ENCODE measurements at regions not wholly inside any gene's neighbourhood (a gene's known extent, or its start where the extent isn't known, plus 50 kb on each side); places are given as distances from the start of the nearest gene placed in this dataset.

GRCh38 chr14:58730792-58731464, 93.2 kb downstream of the DACT1 start:
- no peak overlapping the region for H3K27ac ChIP-seq (ENCODE audit: low read depth, low read length)
- H3K36me3 ChIP-seq (ENCODE audit: control insufficient read depth, insufficient read depth, low read length): no peaks in the 10 kb centered on the region
- H3K4me1 ChIP-seq (ENCODE audit: control insufficient read depth, insufficient read depth, low read length): no peaks in the 10 kb centered on the region
- no peak overlapping the region for H3K9ac ChIP-seq (ENCODE audit: low read depth, low read length)
- H3K9me3 ChIP-seq (ENCODE audit: control insufficient read depth, insufficient read depth, low read length): no peaks in the 10 kb centered on the region
- no peaks in the 10 kb centered on the region for H3K27me3 ChIP-seq (ENCODE audit: control insufficient read depth, insufficient read depth, low read length)
- H3K4me3 ChIP-seq (ENCODE audit: low read depth, low read length): no peak overlapping the region

- no peaks in the 10 kb centered on the region for H3K4me1 ChIP-seq (ENCODE audit: control insufficient read depth, insufficient read depth, low read length)
- no peaks in the 10 kb centered on the region for H3K9me3 ChIP-seq (ENCODE audit: control insufficient read depth, insufficient read depth, low read length)
- H3K27me3 ChIP-seq (ENCODE audit: control insufficient read depth, insufficient read depth, low read length): no peaks in the 10 kb centered on the region
- no peaks in the 10 kb centered on the region for H3K36me3 ChIP-seq (ENCODE audit: control insufficient read depth, insufficient read depth, low read length)
- no peak overlapping the region for H3K9ac ChIP-seq (ENCODE audit: low read depth, low read length)
- H3K4me3 ChIP-seq (ENCODE audit: low read depth, low read length): no peak overlapping the region
- no peak overlapping the region for H3K27ac ChIP-seq (ENCODE audit: low read depth, low read length)
Measured at GRCh38 chr14:58731465-58732293, 93.9 kb downstream of the DACT1 start.

- Histone ChIP-seq H3K27me3 (ENCODE audit: control insufficient read depth, insufficient read depth, low read length) (no peaks in the 10 kb centered on the region), H3K9ac (ENCODE audit: low read depth, low read length) (no peak overlapping the region), H3K4me1 (ENCODE audit: control insufficient read depth, insufficient read depth, low read length) (no peaks in the 10 kb centered on the region), H3K9me3 (ENCODE audit: control insufficient read depth, insufficient read depth, low read length) (no peaks in the 10 kb centered on the region), H3K36me3 (ENCODE audit: control insufficient read depth, insufficient read depth, low read length) (no peaks in the 10 kb centered on the region), H3K4me3 (ENCODE audit: low read depth, low read length) (no peak overlapping the region), H3K27ac (ENCODE audit: low read depth, low read length) (no peak overlapping the region)
Measured at GRCh38 chr14:58732387-58732786, 94.6 kb downstream of the DACT1 start.

GRCh38 chr14:58733451-58734208, 95.9 kb downstream of the DACT1 start:
- H3K27me3 ChIP-seq (ENCODE audit: control insufficient read depth, insufficient read depth, low read length): no peaks in the 10 kb centered on the region
- H3K4me3 ChIP-seq (ENCODE audit: low read depth, low read length): no peak overlapping the region
- H3K27ac ChIP-seq (ENCODE audit: low read depth, low read length): no peak overlapping the region
- no peak overlapping the region for H3K9ac ChIP-seq (ENCODE audit: low read depth, low read length)
- H3K4me1 ChIP-seq (ENCODE audit: control insufficient read depth, insufficient read depth, low read length): no peaks in the 10 kb centered on the region
- no peaks in the 10 kb centered on the region for H3K9me3 ChIP-seq (ENCODE audit: control insufficient read depth, insufficient read depth, low read length)
- H3K36me3 ChIP-seq (ENCODE audit: control insufficient read depth, insufficient read depth, low read length): no peaks in the 10 kb centered on the region

- Histone ChIP-seq H3K9ac (ENCODE audit: low read depth, low read length) (no peak overlapping the region), H3K9me3 (ENCODE audit: control insufficient read depth, insufficient read depth, low read length) (no peaks in the 10 kb centered on the region), H3K27me3 (ENCODE audit: control insufficient read depth, insufficient read depth, low read length) (no peaks in the 10 kb centered on the region), H3K4me1 (ENCODE audit: control insufficient read depth, insufficient read depth, low read length) (no peaks in the 10 kb centered on the region), H3K27ac (ENCODE audit: low read depth, low read length) (no peak overlapping the region), H3K36me3 (ENCODE audit: control insufficient read depth, insufficient read depth, low read length) (no peaks in the 10 kb centered on the region), H3K4me3 (ENCODE audit: low read depth, low read length) (no peak overlapping the region)
Measured at GRCh38 chr14:58735596-58735995, 97.8 kb downstream of the DACT1 start.

GRCh38 chr14:58736606-58737005, 98.8 kb downstream of the DACT1 start:
- Histone ChIP-seq H3K9me3 (ENCODE audit: control insufficient read depth, insufficient read depth, low read length) (no peaks in the 10 kb centered on the region), H3K36me3 (ENCODE audit: control insufficient read depth, insufficient read depth, low read length) (no peaks in the 10 kb centered on the region), H3K9ac (ENCODE audit: low read depth, low read length) (no peak overlapping the region), H3K27me3 (ENCODE audit: control insufficient read depth, insufficient read depth, low read length) (no peaks in the 10 kb centered on the region), H3K27ac (ENCODE audit: low read depth, low read length) (no peak overlapping the region), H3K4me3 (ENCODE audit: low read depth, low read length) (no peak overlapping the region), H3K4me1 (ENCODE audit: control insufficient read depth, insufficient read depth, low read length) (no peaks in the 10 kb centered on the region)

GRCh38 chr14:58737511-58737910, 99.7 kb downstream of the DACT1 start:
- H3K9me3 ChIP-seq (ENCODE audit: control insufficient read depth, insufficient read depth, low read length): no peaks in the 10 kb centered on the region
- H3K36me3 ChIP-seq (ENCODE audit: control insufficient read depth, insufficient read depth, low read length): no peaks in the 10 kb centered on the region
- H3K9ac ChIP-seq (ENCODE audit: low read depth, low read length): no peak overlapping the region
- no peak overlapping the region for H3K27ac ChIP-seq (ENCODE audit: low read depth, low read length)
- no peaks in the 10 kb centered on the region for H3K27me3 ChIP-seq (ENCODE audit: control insufficient read depth, insufficient read depth, low read length)
- H3K4me1 ChIP-seq (ENCODE audit: control insufficient read depth, insufficient read depth, low read length): no peaks in the 10 kb centered on the region
- no peak overlapping the region for H3K4me3 ChIP-seq (ENCODE audit: low read depth, low read length)

GRCh38 chr14:58738189-58738836, 100.6 kb downstream of the DACT1 start:
- Histone ChIP-seq H3K9ac (ENCODE audit: low read depth, low read length) (no peak overlapping the region), H3K4me1 (ENCODE audit: control insufficient read depth, insufficient read depth, low read length) (no peaks in the 10 kb centered on the region), H3K9me3 (ENCODE audit: control insufficient read depth, insufficient read depth, low read length) (no peaks in the 10 kb centered on the region), H3K36me3 (ENCODE audit: control insufficient read depth, insufficient read depth, low read length) (no peaks in the 10 kb centered on the region), H3K27ac (ENCODE audit: low read depth, low read length) (no peak overlapping the region), H3K27me3 (ENCODE audit: control insufficient read depth, insufficient read depth, low read length) (no peaks in the 10 kb centered on the region), H3K4me3 (ENCODE audit: low read depth, low read length) (no peak overlapping the region)

GRCh38 chr14:58738876-58739275, 101.1 kb downstream of the DACT1 start:
- no peaks in the 10 kb centered on the region for H3K36me3 ChIP-seq (ENCODE audit: control insufficient read depth, insufficient read depth, low read length)
- H3K4me3 ChIP-seq (ENCODE audit: low read depth, low read length): no peak overlapping the region
- no peaks in the 10 kb centered on the region for H3K27me3 ChIP-seq (ENCODE audit: control insufficient read depth, insufficient read depth, low read length)
- no peaks in the 10 kb centered on the region for H3K9me3 ChIP-seq (ENCODE audit: control insufficient read depth, insufficient read depth, low read length)
- no peaks in the 10 kb centered on the region for H3K4me1 ChIP-seq (ENCODE audit: control insufficient read depth, insufficient read depth, low read length)
- H3K27ac ChIP-seq (ENCODE audit: low read depth, low read length): no peak overlapping the region
- H3K9ac ChIP-seq (ENCODE audit: low read depth, low read length): no peak overlapping the region

GRCh38 chr14:58739674-58740073, 101.9 kb downstream of the DACT1 start:
- no peaks in the 10 kb centered on the region for H3K4me1 ChIP-seq (ENCODE audit: control insufficient read depth, insufficient read depth, low read length)
- H3K27me3 ChIP-seq (ENCODE audit: control insufficient read depth, insufficient read depth, low read length): no peaks in the 10 kb centered on the region
- no peaks in the 10 kb centered on the region for H3K36me3 ChIP-seq (ENCODE audit: control insufficient read depth, insufficient read depth, low read length)
- H3K9me3 ChIP-seq (ENCODE audit: control insufficient read depth, insufficient read depth, low read length): no peaks in the 10 kb centered on the region
- H3K9ac ChIP-seq (ENCODE audit: low read depth, low read length): no peak overlapping the region
- H3K4me3 ChIP-seq (ENCODE audit: low read depth, low read length): no peak overlapping the region
- H3K27ac ChIP-seq (ENCODE audit: low read depth, low read length): no peak overlapping the region

All from HUES48 (cell line).